HG02759 (cell line): ENCODE measurements at regions not wholly inside any gene's neighbourhood (a gene's known extent, or its start where the extent isn't known, plus 50 kb on each side); places are given as distances from the start of the nearest gene placed in this dataset.
"Not testable (repeated sequence)": the region's sequence is repeated elsewhere in the genome, so short reads cannot be mapped to it uniquely, and the experiment has no call there.

Source experiments
- ATAC-seq: cut with Tn5 transposase; IDR thresholded peaks from one replicate; pipeline ENCODE4 v1.9.1; 2021; ENCODE audit warnings: mild to moderate bottlenecking, moderate library complexity; ENCODE audit not compliant: unreplicated experiment

DNA sequence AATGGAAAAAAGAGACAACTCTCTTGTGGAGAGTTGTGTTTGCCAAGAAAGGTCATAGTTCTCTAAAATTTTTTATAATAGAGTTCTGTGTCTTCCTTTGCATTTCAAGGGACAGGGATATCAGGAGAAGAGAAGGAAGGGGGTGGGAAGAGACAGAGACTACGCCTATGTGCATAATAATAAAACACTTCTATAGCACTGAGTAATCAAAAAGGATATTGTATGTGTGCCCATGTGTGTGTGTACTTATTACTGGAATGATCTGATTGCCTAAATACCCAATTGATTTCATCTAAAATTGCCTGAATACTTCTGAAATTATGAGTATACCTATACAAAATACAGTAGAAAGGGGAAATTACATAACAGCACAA lies 803.7 kb upstream of the ACVR2A start:
- ATAC-seq = no peak

DNA sequence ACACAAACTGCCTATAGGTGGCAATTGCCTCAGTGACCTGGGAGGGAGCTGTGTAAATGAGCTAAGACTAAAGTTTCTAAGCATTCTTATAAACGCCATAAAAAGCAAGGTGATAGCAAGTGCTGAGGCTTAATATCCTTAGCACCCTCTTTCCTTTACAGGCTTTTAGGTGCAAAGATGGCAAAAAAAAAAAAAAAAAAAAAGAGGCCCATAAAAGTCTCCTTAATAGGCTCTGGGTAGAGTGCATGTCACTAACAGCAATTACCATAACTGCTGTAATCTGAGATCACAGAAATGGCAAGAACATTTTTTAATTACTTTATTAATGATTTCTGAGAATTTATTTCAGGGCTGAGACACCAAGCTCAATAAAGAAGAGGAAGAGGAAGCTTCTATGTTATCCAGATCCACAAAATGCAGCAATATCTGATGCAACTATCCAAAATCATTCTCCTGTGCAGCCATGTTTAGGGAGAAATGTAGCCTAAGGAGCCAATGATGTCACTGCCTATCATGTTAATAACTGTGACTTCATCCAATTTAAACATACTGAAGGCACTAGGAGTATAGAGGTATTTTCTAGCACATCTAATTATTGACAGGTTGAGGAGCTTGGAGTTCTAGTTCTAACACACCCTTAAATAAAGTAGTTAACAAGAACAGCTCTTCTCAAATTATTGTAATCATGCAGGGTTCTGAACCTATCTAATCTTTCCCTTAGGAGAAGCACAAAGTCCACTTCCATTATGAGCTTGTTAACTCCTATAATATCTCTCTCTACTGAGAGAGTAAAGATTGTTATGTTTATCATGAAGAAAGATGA lies 804.3 kb upstream of the ACVR2A start:
- no peak for ATAC-seq

DNA sequence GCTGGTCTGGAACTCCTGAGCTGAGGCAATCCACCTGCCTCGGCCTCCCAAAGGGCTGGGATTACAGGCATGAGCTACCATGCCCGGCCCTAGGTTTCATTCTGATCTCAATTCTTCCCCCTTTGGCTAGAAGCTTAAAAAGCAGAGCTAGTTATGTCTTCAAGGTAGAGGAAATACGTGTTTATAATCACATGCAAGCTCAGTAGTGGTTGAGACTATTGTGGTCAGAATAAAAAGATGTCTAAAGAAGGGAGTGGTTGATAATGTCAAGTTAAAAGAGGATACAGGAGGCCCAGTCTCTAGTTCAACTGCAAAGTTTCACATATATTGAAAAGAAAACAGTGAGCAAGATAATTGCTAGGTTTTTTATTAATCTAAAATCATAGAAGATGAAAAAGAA lies 807.8 kb upstream of the ACVR2A start:
- ATAC-seq = no peak

DNA sequence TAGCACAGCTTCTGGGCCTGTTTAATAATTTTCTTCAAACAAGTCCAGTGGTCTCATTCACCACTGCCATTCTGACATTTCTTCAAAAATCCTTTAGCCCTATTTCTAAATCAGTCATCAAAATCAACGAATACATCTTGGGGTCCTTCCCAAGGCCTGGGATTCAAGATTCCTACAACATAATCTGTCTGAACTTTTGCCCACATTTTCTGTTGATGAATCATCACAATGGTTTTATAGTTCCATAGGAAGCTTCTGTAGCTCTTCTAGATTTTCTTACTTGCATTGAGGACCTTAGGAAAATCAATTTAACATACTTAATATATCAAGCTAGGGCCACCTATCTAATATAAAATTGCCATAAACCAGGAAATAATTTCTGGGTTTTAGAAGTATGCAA lies 811.8 kb upstream of the ACVR2A start:
- ATAC-seq = no peak

DNA sequence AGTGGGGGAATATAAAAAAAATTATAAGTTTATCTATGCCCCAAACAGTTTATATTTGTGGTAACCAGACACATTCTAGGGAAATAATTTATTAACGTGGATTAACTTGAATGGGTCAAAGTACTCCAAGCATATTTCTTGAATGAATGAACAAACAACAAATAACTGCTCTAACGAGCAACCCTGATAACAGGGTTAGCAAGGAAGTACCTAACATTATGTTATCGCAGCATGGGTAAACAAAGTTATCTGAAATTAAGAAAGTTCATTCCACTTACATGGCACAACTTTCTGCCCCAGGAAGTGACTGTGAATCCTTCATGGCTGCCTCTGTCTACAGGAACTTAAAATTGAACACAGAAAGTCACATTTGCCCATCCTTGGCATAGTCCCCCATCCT lies 812.9 kb upstream of the ACVR2A start:
- no peak for ATAC-seq

DNA sequence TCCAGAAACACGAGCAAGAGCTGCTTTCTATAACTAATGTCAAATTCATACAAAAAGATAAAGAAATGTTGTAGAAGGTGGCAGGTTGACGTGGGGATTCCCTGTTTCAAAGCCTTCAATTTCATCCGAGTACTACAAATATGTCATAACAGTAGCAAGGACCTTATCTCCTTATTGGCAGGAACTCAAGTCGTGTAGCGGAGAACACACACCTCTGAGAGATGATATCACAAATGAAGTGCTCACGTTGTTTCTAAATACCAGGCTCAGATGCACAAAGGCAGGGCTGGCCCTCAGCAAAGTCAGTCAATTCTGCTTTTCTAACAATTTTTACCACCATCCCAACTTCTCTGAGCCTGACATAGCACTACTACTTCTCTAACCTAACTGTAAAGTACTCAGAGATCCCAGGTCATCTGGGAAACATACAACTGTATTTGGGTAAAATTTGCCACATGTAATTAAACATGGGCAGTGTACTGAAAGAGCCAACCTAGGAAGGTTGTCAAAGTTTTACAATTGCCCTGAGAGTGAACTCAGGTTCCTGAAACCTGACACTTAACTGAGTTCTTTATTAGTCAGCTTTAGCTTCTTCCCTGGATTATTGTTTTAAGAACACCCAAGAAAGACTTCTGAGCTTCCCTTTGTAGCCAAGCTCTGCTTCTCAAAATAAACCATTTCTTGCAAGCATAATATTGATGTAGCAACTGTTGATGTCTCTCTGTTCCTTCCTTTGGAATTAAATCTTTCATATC lies 813.7 kb upstream of the ACVR2A start:
- no peak for ATAC-seq

DNA sequence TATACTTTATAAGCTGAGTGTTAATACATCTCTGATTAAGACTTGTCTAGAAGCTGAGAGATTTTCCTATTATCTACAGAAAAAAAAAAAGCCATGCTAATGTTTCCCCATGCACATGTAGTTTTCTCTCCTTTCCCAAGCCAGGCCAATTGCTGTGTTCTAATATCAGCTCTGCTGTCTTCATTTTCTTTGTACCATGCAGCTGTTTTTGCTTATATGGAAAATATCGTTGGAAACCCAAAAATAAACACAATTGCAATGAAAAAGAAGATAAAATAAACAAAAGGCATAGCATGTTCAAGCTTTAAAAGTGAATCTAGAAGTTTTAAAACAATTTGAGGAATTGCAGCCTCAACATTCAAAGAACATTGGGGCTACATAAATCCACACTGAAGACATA lies 817.4 kb upstream of the ACVR2A start:
- ATAC-seq = no peak

DNA sequence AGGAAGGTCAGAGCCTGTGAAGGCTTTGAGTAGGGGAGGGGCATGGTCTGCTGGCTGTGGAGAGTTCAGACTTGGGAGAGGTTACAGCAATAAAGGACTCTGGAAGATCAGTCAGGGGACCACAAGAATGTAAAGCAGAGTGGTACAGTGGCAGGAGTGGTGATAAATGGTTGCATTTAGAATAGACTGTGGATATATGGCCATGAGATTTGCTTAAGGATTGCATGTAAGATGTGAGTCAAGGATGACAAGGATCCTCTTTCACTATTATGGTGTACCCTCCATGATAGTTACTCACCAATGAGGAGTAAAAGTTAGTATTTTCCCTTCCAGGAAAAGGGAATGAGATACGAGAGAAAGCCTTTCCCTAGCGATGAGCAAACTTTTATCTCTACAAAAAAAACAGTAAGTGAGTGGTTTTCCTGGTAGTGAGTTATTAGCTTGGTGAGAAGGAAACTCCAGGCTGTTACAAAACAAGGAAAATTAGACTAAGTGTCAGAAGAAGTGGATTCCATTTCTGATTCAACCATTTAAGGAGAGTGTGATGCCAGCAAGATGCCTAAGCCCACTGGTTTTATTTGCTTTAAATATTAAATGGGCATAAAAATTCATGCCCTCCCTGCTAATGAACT lies 818.0 kb upstream of the ACVR2A start:
- ATAC-seq = no peak

DNA sequence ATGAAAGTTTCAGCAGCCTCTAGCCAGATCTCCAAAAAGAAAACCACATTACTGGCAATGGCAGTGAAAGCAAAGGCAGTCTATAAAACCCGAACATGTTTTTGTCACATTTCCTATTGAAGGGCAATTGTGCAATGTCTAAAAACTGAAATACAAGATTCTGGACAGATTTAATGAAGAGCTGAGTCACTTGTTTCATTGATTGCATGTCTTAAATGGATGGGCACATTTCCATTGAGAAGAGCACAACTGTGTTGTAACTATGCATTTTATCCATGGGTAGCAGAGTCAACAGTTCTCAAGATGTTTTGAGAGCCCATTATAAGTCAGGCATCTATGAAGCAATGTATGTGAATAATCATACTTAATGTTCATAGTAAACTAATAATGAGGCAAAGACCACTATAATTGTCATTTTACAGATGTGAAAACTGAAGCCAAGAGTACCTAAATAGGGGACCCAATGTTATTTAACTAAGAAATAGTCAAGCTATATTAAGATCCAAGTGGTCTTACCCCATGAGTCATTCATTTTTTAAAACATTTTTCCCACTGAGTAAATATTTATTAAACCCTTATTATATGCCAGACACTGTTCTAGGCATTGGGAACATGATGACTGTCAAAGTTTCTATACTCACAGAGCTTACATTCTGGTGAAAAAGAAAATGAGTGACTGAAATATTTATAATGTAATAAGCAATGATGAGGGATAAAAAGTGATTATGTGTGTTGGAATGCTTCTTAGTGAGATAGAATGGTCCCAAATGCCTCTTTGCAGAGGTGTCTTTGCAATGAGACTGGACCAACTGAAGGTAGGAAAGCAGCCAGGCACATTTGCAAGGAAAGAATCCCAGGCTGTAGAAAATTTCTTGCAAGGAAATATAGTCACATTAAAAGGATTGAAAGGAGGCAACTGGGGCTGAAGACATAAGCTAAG lies 818.9 kb upstream of the ACVR2A start:
- ATAC-seq = no peak

DNA sequence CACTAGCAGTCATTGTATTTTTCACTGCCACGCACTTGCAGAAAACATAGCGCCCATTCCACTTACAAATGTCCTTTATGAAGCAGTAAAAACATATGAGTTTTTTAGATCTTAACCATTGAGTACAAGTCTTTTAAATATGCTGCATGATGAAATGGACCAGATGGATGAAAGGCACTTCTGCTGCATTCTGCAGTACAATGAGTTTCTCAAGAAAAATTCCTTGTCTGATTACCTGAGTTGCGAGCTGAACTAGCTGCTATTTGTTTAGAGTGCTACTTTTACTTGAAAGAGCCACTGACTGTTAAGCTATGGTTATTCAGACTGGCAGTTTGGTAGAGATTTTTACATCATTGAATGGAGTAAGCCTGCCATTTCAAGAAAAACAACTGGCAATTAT lies 825.5 kb upstream of the ACVR2A start:
- ATAC-seq = no peak

DNA sequence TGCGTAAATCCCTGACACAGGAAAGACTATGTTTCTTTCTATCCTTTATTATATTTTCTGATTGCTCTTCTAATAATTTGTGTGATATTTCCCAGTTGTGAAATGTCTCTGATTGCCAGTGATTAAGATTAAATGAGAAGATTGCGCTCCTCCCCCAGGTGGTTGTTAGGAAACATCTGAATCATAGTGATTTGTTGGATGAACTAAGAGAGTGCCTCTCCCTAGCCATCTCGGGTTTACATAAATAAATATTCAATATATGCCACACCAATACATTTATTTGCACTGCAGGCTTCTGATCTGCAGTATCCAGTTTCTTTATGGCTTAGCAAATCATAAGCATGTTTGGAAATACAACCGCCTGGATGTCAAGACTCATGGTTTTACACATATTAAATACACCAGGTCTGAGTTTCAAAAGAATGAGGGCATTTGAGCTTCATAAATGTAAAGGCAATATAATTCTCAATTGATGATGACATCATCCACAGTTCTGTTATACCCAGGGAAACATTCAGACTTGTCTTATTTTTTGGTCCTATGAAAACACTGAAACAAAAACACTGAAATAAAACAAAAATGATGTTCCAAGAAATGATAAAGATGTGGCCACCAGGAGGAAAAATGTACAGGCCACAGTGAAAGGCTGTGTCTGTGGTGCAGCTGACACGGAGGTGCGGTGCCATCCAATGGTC lies 826.7 kb upstream of the ACVR2A start:
- ATAC-seq = no peak

DNA sequence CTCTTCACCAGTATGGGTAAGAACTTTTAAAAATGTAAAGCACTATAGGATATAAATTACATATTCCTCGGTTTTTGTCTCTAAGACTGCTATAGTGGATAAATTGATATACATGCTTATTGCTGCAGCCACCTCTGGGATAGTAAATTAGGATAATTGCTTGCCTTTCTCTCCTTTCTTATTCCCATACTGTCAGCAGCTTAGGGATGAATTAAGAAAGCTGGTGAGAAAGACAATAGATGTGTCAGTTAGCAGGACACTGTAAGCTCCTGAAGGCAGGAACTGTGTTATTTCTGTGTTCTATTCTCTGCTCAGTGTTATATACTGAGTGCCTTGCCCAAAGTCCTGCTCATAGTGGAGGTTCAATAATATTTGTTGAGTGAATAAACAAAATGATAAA lies 828.6 kb upstream of the ACVR2A start:
- ATAC-seq = no peak

DNA sequence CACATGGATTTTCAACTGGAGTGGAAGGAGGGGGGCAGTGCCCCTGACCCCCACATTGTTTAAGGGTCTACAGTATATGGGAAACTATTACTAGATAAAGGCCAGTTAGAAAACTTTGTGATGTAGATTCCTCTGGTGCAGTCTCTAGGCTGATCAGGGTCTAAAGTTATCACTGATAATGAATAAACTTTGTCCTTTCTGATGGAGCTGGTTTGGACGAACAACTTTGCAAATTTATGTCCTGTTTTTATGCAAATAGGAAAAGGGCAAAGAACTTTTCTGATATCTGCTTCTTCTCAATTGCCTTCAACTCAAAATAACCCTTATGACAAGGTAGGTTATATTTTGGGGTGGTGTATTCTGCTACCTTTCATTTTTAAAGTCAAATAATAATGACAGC lies 829.2 kb upstream of the ACVR2A start:
- ATAC-seq = no peak

DNA sequence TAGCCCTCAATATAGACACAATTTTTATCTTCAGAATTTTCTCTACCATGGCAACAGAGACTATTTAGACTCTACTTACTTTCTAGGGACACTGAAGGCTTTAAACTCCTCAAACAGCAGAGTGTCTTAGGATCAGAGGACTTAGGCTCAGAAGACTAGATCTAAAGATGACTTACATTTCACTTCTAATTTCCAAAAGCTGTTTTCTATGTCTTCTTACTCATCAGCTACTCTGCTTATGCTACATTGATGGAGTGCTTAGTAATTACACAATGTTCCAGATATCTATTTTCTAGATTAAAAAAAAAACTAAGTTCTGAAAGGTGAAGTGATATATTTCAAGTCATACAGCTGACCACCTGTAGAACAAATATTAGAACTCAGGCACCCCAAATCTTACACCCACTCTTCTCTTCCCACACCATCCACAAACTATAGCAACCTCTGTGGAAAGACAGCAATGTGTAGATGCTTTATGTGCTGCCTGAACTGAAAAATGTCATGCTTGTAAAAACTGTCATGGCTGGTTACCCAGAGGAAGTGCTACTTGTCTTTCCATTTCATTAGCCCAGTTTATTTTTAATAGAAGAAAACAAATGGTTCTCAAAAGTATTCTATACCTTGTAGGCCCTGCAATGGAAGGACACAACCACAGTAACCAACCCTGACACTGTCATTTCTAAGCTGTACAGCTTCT lies 831.0 kb upstream of the ACVR2A start:
- no peak for ATAC-seq

DNA sequence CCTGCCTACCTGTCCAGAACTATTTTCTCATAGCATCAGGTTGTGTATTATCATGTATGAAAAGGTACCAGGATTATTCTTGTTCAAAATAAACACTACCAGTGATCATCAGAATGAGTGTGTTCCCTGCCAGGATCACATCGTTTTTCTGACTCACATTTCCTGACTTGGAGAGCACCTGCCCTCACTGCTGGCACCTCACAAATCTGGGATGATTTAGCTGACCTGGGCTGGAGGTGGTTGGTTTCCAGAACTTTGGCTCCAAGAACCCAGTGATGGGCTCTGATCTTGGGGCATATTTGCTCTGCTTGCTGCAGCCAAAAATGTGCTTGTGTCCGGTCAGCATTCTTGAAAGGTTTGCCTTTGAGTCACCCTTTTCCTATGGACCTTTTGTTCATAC lies 836.3 kb upstream of the ACVR2A start:
- ATAC-seq = no peak

DNA sequence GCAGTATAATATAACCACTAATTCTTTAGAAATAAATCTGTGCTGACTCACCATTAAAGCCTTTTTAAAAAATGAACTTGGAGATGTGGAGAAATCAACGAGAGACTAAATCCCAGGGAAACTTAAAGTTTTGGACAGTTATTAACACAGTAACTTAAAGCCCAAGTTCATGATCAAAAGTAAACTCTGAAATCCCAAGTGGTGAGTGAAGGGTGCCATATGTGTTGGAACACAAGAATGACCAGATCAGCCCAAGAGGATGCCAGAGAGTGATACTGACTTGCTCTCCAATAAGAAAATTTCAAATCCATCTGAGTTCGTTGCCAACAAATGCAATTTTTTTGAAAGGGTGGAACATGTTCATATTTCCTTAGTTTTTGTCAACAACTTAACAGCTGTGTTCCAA lies 838.1 kb upstream of the ACVR2A start:
- no peak for ATAC-seq

DNA sequence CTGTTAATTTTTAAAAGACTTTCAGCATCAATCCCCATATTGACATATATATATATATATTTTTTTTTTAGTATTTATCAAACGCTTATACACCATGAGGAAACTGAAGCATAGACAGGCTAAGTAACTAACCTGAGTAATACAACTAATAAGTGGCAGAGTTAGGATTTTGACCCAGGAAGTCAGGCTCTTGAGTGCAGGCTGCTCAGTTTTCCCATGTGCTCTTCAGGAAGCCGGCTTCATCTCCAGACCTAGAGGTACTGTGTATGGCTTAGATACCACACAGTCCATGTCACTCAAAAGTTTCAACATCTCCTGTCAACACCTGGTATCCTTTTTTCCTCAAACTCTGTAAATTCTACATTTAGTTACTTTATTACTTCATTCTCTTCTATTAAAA lies 841.7 kb upstream of the ACVR2A start:
- ATAC-seq = no peak

DNA sequence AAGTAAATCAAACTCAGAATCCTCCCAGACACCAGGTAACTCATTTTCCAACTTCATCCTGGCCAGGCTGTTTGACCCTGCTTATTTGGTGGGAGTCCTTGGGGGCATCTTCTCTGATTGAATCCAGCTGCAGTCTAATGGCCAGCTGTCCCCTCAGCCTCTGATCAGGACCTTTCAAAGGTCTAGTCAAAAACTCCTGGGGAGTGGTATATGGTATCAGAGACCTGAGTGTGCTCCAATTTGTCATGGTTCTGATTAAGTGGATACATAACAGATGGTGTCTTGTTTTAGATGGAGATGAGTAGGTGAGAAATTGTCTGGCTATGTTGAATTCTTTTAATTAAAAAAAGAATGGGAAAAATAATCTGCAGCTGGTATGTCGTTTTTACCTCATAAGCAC lies 842.6 kb upstream of the ACVR2A start:
- no peak for ATAC-seq

DNA sequence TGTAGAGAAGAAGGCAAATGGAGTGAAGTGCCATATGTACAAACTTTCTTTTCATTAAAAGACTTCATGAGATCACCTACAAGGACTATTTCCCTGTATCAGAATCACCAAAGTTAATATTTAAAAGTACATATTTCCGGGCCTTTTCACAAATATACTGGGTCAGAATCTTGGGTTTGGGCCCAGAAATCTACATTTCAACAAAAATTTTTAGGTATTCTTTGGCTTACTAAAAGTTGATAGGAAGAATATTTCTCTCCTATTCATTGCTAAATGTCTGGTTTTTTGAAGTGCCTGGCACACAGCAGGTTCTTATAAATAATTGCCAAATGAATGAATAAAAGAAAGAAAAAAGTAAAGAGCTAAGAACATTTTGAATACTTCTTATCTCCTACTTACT lies 843.8 kb upstream of the ACVR2A start:
- ATAC-seq = no peak

DNA sequence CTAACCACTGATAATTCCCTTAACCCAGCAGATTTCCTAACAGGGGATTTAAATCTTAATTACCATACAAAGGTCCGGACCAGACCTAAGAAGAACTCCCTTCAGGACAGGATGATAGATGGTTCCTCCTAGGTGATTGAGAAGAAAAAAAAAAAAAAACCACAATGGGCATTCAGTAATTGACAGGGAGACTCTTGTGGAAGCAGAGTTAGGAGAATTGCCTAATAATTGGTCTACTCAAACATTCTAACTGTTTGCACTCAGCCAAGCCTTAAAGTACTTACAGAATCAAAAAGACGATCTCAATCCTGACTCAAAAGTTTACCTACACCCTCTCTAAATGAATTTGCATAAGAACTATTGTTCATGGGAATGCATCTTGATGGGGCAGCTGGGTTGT lies 844.7 kb upstream of the ACVR2A start:
- ATAC-seq = not testable (repeated sequence)
